Right atrium auricular region (tissue), 2 donors: ENCODE measurements at regions not wholly inside any gene's neighbourhood (a gene's known extent, or its start where the extent isn't known, plus 50 kb on each side); places are given as distances from the start of the nearest gene placed in this dataset.

Experiments used
- DNase-seq: peaks from one replicate; pipeline ENCODE4 v3.0.0-alpha.2; 2019; ENCODE audit warnings: low spot score
- H3K27ac ChIP-seq, 2 donors: fragments of 200-600 bp; sonication (generic); 1 replicate in 1 of 2; 2 replicates in 1 of 2; pipeline ENCODE4 v1.5.1; 2016 to 2019
- H3K27me3 ChIP-seq, 2 donors: fragments of 200-600 bp; sonication (generic); one replicate each; pipeline versions ENCODE4 v1.5.1 to v1.6.0; 2017 to 2019
- H3K36me3 ChIP-seq: fragments of 200-600 bp; sonication (generic); one replicate; pipeline ENCODE4 v1.5.1; 2016
- H3K4me1 ChIP-seq, 2 donors: fragments of 200-600 bp; sonication (generic); one replicate each; pipeline versions ENCODE4 v1.5.1 to v1.6.0; 2017 to 2019
- H3K4me3 ChIP-seq, 2 donors: fragments of 200-600 bp; sonication (generic); 1 replicate in 1 of 2; 2 replicates in 1 of 2; pipeline ENCODE4 v1.5.1; 2017 to 2019; ENCODE audit warnings: mild to moderate bottlenecking in 1 of 2, moderate library complexity in 1 of 2
- H3K9me3 ChIP-seq, 2 donors: fragments of 200-600 bp; sonication (generic); one replicate each; pipeline ENCODE4 v1.5.1; 2019
- TF ChIP-seq, protein P1 (sequence below), 2 donors: fragments of 200-600 bp; sonication (generic); IDR thresholded peaks; one replicate each; pipeline ENCODE4 v1.5.1; 2019; ENCODE audit warnings: antibody characterized with exemption in 2 of 2

DNA sequence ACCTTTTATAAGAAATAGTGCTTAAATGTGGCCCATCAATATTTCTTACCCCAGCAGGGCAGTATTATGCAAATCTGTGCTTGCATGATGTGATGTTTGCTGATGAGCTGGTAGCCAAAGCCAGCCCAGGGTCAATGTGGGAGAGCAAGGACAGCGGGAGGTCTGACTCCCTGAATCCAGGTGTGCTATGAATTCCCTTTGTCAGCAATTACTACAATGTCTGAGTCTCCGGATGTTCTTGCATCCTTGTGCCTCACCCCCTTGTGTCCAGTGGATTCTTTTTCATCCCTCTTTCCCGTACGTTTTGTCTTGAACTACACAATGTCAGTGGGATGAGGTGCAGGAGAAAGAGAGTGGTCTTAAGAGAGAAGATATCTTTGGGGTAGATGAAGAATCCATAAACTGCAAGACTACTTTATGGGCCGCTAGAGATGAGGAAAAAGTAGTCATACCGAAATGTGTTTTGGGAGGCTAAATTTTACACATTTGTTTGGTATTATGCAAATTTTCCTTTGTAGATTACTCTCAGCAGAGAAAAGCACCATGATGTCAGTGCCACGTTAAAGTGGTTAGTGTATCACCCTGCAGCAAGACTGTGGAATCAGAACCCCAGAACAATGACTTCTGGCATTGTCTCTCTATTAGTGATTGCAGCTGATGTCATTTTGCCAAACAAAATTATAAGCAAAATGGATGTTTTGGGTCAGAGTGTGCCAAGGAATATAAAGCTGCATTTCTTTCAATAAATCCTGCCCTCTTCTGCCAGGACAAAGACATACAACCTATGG, 53.5 kb upstream of the TSHZ3 start:
- Histone ChIP-seq H3K4me3 (no peak overlapping the region), H3K27me3 (no peaks in the 10 kb centered on the region)
- TF ChIP-seq, protein P1, sequence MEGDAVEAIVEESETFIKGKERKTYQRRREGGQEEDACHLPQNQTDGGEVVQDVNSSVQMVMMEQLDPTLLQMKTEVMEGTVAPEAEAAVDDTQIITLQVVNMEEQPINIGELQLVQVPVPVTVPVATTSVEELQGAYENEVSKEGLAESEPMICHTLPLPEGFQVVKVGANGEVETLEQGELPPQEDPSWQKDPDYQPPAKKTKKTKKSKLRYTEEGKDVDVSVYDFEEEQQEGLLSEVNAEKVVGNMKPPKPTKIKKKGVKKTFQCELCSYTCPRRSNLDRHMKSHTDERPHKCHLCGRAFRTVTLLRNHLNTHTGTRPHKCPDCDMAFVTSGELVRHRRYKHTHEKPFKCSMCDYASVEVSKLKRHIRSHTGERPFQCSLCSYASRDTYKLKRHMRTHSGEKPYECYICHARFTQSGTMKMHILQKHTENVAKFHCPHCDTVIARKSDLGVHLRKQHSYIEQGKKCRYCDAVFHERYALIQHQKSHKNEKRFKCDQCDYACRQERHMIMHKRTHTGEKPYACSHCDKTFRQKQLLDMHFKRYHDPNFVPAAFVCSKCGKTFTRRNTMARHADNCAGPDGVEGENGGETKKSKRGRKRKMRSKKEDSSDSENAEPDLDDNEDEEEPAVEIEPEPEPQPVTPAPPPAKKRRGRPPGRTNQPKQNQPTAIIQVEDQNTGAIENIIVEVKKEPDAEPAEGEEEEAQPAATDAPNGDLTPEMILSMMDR (IDR thresholded peaks at IDR 0.05), result no peak

DNA sequence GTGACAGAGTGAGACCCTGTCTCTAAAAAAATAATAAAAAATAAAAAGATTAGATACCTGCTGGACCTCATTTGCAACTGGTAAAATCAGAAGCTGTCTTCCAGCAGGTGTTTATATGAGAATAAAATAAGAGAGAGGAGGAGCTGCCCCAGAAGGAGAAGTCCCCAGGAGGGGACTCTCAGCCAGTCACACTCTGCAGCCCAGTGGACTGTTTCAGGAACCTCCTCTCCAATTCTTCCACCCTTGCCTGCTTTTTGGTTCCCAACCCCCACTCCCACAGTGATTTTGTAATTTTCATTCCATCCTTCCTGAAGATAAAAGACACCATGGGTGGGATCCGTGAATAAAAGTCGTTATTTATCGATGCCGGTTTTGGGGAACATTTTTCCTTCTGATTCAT, 56.9 kb upstream of the TSHZ3 start:
- no peak for DNase-seq
- TF ChIP-seq, protein P1 (IDR thresholded peaks at IDR 0.05), result no peak
- H3K27ac ChIP-seq, result no peak overlapping the region
- H3K4me3 ChIP-seq, result no peak overlapping the region
- no peaks in the 10 kb centered on the region for H3K27me3 ChIP-seq
- H3K4me1 ChIP-seq, result no peaks in the 10 kb centered on the region
- H3K36me3 ChIP-seq, result no peaks in the 10 kb centered on the region
- H3K9me3 ChIP-seq, result no peaks in the 10 kb centered on the region

More for the DNA sequence above, 53.5 kb upstream of the TSHZ3 start:
- H3K36me3 ChIP-seq, result no peaks in the 10 kb centered on the region
- no peaks in the 10 kb centered on the region for H3K9me3 ChIP-seq
- no peak for DNase-seq
- H3K27ac ChIP-seq, result no peak overlapping the region
- H3K4me1 ChIP-seq, result no peaks in the 10 kb centered on the region

DNA sequence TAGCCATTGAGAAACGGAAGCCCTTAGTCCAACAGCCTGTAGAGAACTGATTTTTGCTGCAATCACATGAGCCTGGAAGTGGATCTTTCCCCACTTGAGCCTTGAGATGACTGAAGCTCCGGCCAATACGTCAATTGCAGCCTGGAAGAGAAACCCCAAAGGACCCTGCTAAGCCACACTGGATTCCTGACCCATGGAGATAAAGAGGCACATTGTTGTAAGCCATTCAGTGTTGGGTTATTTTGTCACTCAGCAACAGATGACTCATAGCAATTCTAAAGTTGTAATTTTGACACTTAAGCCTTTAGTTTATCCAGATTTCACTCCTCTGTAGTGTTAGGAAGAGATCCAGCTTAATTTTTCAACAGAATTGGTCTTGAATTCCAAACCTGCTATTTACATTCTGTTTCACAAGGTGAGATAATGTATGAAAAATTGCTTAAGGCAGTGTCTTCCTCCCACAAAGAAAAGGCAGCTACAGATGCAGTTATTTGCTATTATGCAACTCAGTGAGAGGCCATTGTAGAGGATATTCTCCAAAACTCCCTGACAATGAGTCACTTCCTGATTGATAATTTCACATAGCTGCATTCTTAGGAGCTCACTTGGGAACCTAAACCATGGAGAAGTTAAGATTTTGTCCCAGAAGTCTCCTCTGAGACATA, 59.4 kb upstream of the TSHZ3 start:
- peak; percentile 66 for DNase-seq
- no peaks in the 10 kb centered on the region for H3K36me3 ChIP-seq
- H3K4me1 ChIP-seq, result no peaks in the 10 kb centered on the region
- no peaks in the 10 kb centered on the region for H3K27me3 ChIP-seq
- no peak overlapping the region for H3K4me3 ChIP-seq
- TF ChIP-seq, protein P1 (IDR thresholded peaks at IDR 0.05), result no peak
- H3K9me3 ChIP-seq, result no peaks in the 10 kb centered on the region
- peak overlapping the region in 1 of 2 donors; percentile 48 for H3K27ac ChIP-seq

DNA sequence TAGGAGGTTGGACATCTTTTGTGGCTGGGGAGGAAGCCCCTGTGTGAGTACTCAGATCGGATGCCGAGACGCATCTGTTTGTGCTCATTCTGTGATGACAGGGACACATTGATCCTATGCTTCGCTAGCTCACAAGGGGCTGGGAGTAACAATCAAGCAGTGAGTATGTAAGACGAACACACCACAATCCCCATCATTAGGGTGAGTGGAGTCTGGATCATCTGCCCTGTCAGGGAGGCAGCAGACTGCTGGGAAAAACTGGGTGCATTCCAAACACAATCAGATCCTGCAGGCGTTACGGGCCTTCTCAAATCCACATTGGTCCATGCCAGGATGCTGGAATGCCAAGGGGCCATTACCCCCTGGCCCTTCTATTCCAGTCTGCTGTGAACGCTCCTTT, 64.1 kb upstream of the TSHZ3 start:
- TF ChIP-seq, protein P1 (IDR thresholded peaks at IDR 0.05), result no peak
- no peak overlapping the region for H3K27ac ChIP-seq
- H3K27me3 ChIP-seq, result no peaks in the 10 kb centered on the region

DNA sequence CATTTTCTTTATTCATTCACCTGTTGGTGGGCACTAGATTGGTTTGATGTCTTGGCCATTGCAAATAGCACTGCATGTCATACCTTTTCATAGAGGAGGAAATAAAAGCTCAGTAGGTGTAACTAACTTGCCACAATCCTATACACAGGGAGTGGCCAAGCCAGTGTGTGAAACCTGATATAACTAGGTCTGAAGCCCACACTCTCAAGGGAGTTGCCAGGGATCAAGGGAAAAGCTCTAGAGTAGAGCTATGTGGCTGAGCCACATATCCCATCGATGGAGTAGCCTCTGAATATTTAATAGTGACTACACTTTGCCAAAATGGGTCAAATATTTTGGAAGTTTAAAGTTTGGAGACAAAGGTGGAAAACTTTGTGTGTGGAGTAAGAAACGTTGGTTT, 66.1 kb upstream of the TSHZ3 start:
- TF ChIP-seq, protein P1 (IDR thresholded peaks at IDR 0.05), result no peak
- no peak for DNase-seq
- no peaks in the 10 kb centered on the region for H3K27me3 ChIP-seq

More for the DNA sequence above, 64.1 kb upstream of the TSHZ3 start:
- Histone ChIP-seq H3K36me3 (no peaks in the 10 kb centered on the region), H3K4me3 (no peak overlapping the region), H3K9me3 (no peaks in the 10 kb centered on the region), H3K4me1 (no peaks in the 10 kb centered on the region)
- DNase-seq, result no peak

More for the DNA sequence above, 66.1 kb upstream of the TSHZ3 start:
- Histone ChIP-seq H3K36me3 (no peaks in the 10 kb centered on the region), H3K9me3 (no peaks in the 10 kb centered on the region), H3K4me1 (no peaks in the 10 kb centered on the region), H3K27ac (no peak overlapping the region), H3K4me3 (no peak overlapping the region)
